PC-9 (cell line): ENCODE measurements at regions not wholly inside any gene's neighbourhood (a gene's known extent, or its start where the extent isn't known, plus 50 kb on each side); places are given as distances from the start of the nearest gene placed in this dataset.

Source experiments
- BruUV-seq: library from RNA; stranded (reverse); fragments of 400-500 nt; replicated peaks from 2 replicates; lab custom pipeline; 2021; lab: Mats Ljungman, UMichigan
- CTCF ChIA-PET: fragments of 300-600 bp; sonication (Branson Sonifier 250); formaldehyde crosslinking; loops from one replicate; lab custom pipeline; 2022; ENCODE audit warnings: antibody characterized with exemption; lab: Charles Lee
- POLR2A ChIA-PET: fragments of 300-600 bp; sonication (Branson Sonifier 250); formaldehyde crosslinking; loops from one replicate; lab custom pipeline; 2022; ENCODE audit warnings: antibody characterized with exemption; ENCODE audit not compliant: unreplicated experiment; lab: Charles Lee
- DNase-seq, 2 experiments: peaks; one replicate each; pipeline versions ENCODE4 v3.0.0 to v3.0.0-alpha.2; 2015 to 2022; ENCODE audit warnings: mixed read lengths in 1 of 2
- H2AFZ ChIP-seq: fragments of 200-600 bp; sonication (generic); 2 replicates; pipeline ENCODE4 v1.8.1; 2017; ENCODE audit warnings: antibody characterized with exemption
- H3F3A ChIP-seq: fragments of 200-600 bp; sonication (generic); 2 replicates; pipeline ENCODE4 v1.8.1; 2017; ENCODE audit warnings: antibody characterized with exemption, mild to moderate bottlenecking, low read depth; ENCODE audit not compliant: insufficient read depth
- H3K27ac ChIP-seq: fragments of 200-600 bp; sonication (generic); 2 replicates; pipeline ENCODE4 v1.6.1; 2016; ENCODE audit warnings: mixed run types
- H3K27me3 ChIP-seq: fragments of 200-600 bp; sonication (generic); 2 replicates; pipeline ENCODE4 v1.6.1; 2016; ENCODE audit warnings: low read depth, mixed run types; ENCODE audit not compliant: insufficient read depth
- H3K36me3 ChIP-seq: fragments of 200-600 bp; sonication (generic); 2 replicates; pipeline ENCODE4 v1.6.1; 2016; ENCODE audit warnings: low read depth, mixed run types
- H3K4me1 ChIP-seq: fragments of 200-600 bp; sonication (generic); replicated peaks from 2 replicates; pipeline ENCODE4 v1.6.1; 2016; ENCODE audit warnings: mixed run types; ENCODE audit not compliant: insufficient read depth
- H3K4me2 ChIP-seq: fragments of 200-600 bp; sonication (generic); 2 replicates; pipeline ENCODE4 v1.6.1; 2017; ENCODE audit warnings: mixed run types
- H3K4me3 ChIP-seq: fragments of 200-600 bp; sonication (generic); 2 replicates; pipeline ENCODE4 v1.6.1; 2016; ENCODE audit warnings: mixed run types
- H3K79me2 ChIP-seq: fragments of 200-600 bp; sonication (generic); 2 replicates; pipeline ENCODE4 v1.6.1; 2017; ENCODE audit warnings: low read depth, mixed run types
- H3K9me2 ChIP-seq: fragments of 200-600 bp; sonication (generic); 2 replicates; pipeline ENCODE4 v1.8.1; 2017; ENCODE audit warnings: mild to moderate bottlenecking; ENCODE audit not compliant: insufficient read depth
- H3K9me3 ChIP-seq: fragments of 200-600 bp; sonication (generic); 2 replicates; pipeline ENCODE4 v1.8.1; 2016; ENCODE audit warnings: low read depth; ENCODE audit not compliant: insufficient read depth
- H4K20me1 ChIP-seq: fragments of 200-600 bp; sonication (generic); 2 replicates; pipeline ENCODE4 v1.8.1; 2017; ENCODE audit not compliant: insufficient read depth
- CTCF ChIP-seq: fragments of 200-600 bp; sonication (generic); conservative IDR thresholded peaks from 2 replicates; pipeline ENCODE4 v1.6.1; 2017; ENCODE audit warnings: mixed run types, antibody characterized with exemption, mild to moderate bottlenecking, moderate library complexity
- EZH2 ChIP-seq: fragments of 200-600 bp; sonication (generic); IDR thresholded peaks from 2 replicates; pipeline ENCODE4 v1.8.0; 2017; ENCODE audit warnings: antibody characterized with exemption, low read depth
- intact Hi-C: fragments of 100-400 bp; cut with micrococcal nuclease; formaldehyde crosslinking; loops from one replicate; pipeline ENCODE4 v1.10.0; 2022; ENCODE audit not compliant: unreplicated experiment

GRCh38 chr2:234603619-234604018 is 106.7 kb upstream of the ARL4C start:
- DNase-seq = no peak
- H3F3A ChIP-seq = no peaks in the 10 kb centered on the region
- H2AFZ ChIP-seq = no peak overlapping the region
- H3K27me3 ChIP-seq = no peaks in the 10 kb centered on the region
- CTCF ChIA-PET = no interaction called here
- no peak overlapping the region for H3K4me3 ChIP-seq
- POLR2A ChIA-PET = interaction anchor here (0.5 to 0.6 kb wide), 2 partner anchors 106 to 405 kb away, joined by 6 to 16 read pairs; no protein-coding TSS in a partner anchor
- no peak overlapping the region for H3K4me2 ChIP-seq
- no peaks in the 10 kb centered on the region for H3K36me3 ChIP-seq
- TF ChIP-seq CTCF (no peak), EZH2 (no peak)
- no peaks in the 10 kb centered on the region for H3K9me2 ChIP-seq
- H3K9me3 ChIP-seq = no peaks in the 10 kb centered on the region
- intact Hi-C loops = no loop called here
- H4K20me1 ChIP-seq = no peaks in the 10 kb centered on the region
- H3K79me2 ChIP-seq = no peaks in the 10 kb centered on the region
- no peaks in the 10 kb centered on the region for H3K4me1 ChIP-seq
- no peak overlapping the region for H3K27ac ChIP-seq
- no TSS peak for BruUV-seq

DNA sequence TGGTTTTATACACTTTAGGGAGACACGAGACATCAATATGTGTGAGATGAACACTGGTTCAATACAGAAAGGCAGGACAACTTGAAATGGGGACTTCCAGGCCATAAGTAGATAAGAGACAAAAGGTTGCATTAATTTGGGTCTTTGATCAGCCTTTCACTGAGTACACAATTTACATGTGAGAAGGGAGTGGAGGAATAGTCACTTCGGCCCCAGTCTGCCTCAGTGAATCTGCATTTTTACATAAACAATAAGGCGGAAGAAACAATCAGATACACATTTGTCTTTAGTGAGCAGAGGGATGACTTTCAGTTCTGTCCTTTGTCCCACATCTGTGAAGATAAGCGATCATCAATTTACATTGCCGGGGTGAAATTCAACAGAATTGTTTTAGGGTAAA is 104.3 kb upstream of the ARL4C start:
- Histone ChIP-seq H2AFZ (no peak overlapping the region), H3K27me3 (no peaks in the 10 kb centered on the region), H3K27ac (no peak overlapping the region), H3K4me2 (no peak overlapping the region), H3K4me3 (no peak overlapping the region), H3K9me2 (no peaks in the 10 kb centered on the region), H3K9me3 (no peaks in the 10 kb centered on the region), H3K79me2 (no peaks in the 10 kb centered on the region), H3F3A (no peaks in the 10 kb centered on the region), H4K20me1 (no peaks in the 10 kb centered on the region), H3K36me3 (no peaks in the 10 kb centered on the region), H3K4me1 (no peaks in the 10 kb centered on the region)
- POLR2A ChIA-PET = no interaction called here
- CTCF ChIA-PET = interaction anchor here (0.6 kb wide), 1 partner anchor 188 kb away, joined by 3 read pairs; no protein-coding TSS in a partner anchor
- peak in 1 of 2 experiments; percentile 25 for DNase-seq
- intact Hi-C loops = no loop called here
- TF ChIP-seq CTCF = no peak
- no peak for TF ChIP-seq EZH2
- BruUV-seq = no TSS peak

- Histone ChIP-seq H3K79me2 (no peaks in the 10 kb centered on the region), H3K9me3 (no peaks in the 10 kb centered on the region; the same call in 1 of the 2 replicates), H3K4me3 (no peak overlapping the region), H3F3A (no peaks in the 10 kb centered on the region), H3K27ac (no peak overlapping the region), H3K9me2 (no peaks in the 10 kb centered on the region), H2AFZ (no peak overlapping the region), H3K27me3 (no peaks in the 10 kb centered on the region), H4K20me1 (no peaks in the 10 kb centered on the region), H3K4me2 (no peak overlapping the region), H3K36me3 (no peaks in the 10 kb centered on the region), H3K4me1 (no peaks in the 10 kb centered on the region)
- intact Hi-C loops = no loop called here
- DNase-seq = no peak
- TF ChIP-seq EZH2 = no peak
- TF ChIP-seq CTCF = no peak
- no TSS peak for BruUV-seq
- ChIA-PET POLR2A (interaction anchor here (0.6 kb wide), 1 partner anchor 244 kb away, joined by 3 read pairs; no protein-coding TSS in a partner anchor), CTCF (no interaction called here)
These were observed 100.6 kb upstream of the ARL4C start for GRCh38 chr2:234597576-234597861.
